ENCODE measurements at regions not wholly inside any gene's neighbourhood (a gene's known extent, or its start where the extent isn't known, plus 50 kb on each side); places are given as distances from the start of the nearest gene placed in this dataset.
"Not testable (repeated sequence)": the region's sequence is repeated elsewhere in the genome, so short reads cannot be mapped to it uniquely, and the experiment has no call there.

DNA sequence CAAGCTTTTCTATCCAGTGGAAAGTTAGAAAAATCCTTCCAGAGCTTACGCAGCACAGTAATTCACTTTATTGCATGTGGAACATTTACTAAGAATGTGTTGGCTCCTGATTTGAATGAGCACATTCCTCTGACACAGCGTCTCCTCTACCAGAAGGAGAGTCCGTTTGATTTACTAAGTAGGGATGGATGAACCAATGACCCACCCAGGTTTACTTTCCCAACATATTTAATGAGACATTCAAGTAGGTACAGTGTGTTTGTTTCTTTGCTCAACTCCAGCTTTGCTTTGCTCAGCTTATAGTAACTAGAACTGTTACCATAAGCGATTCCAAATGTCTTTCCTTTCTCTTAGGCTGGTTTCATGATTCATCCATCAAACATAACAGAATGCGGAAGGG is 161.7 kb downstream of the SMARCA1 start:
- no peak for DNase-seq

DNA sequence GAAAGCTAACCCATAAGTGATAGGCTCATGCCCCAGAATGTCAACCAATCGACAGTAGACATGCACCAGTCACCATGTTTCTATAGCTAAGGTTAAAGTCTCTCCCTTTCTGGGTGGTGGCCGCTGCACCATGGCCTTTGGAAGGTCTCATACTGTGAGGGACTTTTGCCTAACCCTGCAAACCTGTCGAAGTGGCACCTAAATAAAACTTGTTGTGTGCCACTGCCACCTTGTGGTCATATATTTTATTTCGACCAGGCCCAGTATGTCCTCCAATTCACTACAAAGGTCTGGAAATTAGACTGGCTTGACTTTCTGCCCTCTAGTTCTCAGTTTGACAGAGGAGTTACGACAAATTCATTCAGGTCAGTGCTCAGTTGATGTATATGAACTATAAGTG is 163.1 kb downstream of the SMARCA1 start:
- DNase-seq = no peak

DNA sequence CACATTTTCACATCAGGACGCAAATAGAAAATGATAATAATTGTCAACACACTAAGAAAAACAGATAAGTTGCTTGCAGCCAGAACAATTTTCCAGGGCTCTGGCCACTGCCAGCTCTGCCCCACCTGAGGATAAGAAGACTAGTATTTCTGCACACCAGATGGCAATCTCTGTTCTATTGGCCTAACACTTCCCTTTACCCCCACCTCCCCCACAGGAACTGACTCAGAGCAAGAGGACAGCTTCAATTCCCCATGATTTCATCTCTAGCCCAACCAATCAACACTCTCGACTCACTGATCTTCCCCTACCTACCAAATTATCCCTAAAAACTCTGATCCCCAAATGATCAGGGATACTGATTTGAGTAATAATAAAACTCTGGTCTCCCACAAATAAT is 164.0 kb downstream of the SMARCA1 start:
- no peak for DNase-seq

- not testable (repeated sequence) for DNase-seq
These were observed 165.9 kb downstream of the SMARCA1 start for GRCh38 chrX:129357428-129357827.

- DNase-seq = no peak
These were observed 176.0 kb downstream of the SMARCA1 start for GRCh38 chrX:129347291-129347690.

GRCh38 chrX:129346574-129346973 is 176.7 kb downstream of the SMARCA1 start:
- DNase-seq = no peak

DNA sequence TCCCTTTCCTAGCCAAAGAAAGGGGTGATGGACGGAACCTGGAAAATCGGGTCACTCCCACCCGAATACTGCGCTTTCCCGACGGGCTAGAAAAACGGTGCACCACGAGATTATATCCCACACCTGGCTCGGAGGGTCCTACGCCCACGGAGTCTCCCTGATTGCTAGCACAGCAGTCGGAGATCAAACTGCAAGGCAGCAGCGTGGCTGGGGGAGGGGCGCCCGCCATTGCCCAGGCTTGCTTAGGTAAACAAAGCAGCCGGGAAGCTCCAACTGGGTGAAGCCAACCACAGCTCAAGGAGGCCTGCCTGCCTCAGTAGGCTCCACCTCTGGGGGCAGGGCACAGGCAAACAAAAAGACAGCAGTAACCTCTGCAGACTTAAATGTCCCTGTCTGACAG is 186.0 kb downstream of the SMARCA1 start:
- DNase-seq = not testable (repeated sequence)

DNA sequence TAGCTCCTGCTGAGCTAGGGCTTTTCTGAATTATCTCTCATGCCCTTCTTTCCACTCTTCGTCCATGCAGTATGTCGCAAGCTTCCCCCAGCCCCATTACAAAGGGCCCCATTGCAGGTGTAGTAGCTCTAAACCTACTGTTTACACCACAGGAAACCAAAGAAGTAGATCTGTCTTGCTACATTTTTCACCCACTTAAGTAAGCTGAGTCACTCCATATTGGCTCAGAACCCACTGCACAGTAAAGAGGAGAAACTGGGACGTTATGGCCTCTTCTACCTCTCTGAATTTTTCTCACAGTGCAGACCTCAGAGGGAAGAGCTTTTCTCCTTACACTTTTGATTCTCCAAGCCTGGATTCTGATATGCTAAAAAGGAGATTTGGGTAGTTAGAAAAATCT is 200.2 kb downstream of the SMARCA1 start:
- no peak for DNase-seq

DNA sequence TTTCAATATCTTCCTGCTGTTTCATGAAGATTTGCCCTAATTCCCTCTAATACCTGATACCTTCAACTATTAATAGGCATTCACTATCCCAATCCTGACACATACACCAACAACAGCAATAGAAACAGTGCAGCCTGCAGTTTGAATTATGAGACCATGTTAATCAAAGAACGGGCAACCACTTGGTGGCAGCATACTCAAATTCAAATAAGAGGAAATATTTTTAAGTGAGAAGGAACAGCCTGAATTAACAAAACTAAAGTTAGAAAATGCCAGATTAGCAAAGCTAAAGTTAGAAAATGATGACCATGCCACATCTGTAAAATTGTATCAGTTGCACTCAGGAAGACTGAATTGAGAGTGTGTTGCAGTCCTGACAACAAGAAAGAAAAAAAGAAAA is 204.9 kb downstream of the SMARCA1 start:
- DNase-seq = no peak

DNA sequence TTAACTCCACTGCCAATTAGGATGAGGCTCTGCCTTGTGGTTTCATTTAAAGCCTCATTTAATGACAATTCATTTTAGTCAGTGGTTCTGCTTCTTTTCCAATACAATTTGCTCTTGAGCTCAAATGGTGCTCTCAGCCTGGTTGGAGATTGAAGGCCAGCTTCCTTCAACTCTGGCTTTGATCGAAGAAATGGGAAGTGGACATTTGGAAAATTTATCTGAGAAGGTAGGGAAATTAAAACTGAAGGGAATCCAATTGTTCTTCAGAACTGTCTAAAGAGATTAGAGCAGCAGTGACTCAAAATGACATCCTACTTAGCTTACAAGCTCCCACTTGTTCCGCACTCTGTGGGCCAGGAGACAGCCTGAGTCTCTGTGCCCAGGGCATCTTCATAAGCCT is 206.8 kb downstream of the SMARCA1 start:
- no peak for DNase-seq

GRCh38 chrX:129310000-129310399 is 213.3 kb downstream of the SMARCA1 start:
- no peak for DNase-seq

GRCh38 chrX:129262912-129263311 is 260.4 kb downstream of the SMARCA1 start:
- DNase-seq = no peak

GRCh38 chrX:129255516-129255915 is 267.8 kb downstream of the SMARCA1 start:
- DNase-seq = not testable (repeated sequence)

- no peak for DNase-seq
These were observed 273.7 kb downstream of the SMARCA1 start for GRCh38 chrX:129249563-129249962.

DNA sequence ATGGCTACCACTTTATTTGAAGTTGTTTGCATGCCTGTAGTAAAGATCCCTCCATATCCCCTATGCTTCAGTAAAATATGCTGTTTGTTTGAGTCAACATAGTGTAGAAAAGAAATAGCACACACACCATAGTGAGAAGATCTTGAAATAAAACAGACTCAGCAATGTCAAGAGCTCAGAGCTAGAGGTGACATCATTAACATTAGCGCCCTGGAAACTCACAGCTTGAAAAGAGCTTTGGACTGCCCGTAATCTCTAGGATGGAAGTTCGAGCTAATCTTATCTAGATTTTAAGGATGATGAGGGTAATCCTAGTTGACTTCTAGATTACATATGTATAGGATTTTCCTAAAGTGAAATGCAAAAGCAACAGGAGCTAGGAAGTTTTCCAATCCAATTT is 275.6 kb downstream of the SMARCA1 start:
- DNase-seq = no peak

- no peak for DNase-seq
These were observed 283.9 kb downstream of the SMARCA1 start for GRCh38 chrX:129239371-129239770.

DNA sequence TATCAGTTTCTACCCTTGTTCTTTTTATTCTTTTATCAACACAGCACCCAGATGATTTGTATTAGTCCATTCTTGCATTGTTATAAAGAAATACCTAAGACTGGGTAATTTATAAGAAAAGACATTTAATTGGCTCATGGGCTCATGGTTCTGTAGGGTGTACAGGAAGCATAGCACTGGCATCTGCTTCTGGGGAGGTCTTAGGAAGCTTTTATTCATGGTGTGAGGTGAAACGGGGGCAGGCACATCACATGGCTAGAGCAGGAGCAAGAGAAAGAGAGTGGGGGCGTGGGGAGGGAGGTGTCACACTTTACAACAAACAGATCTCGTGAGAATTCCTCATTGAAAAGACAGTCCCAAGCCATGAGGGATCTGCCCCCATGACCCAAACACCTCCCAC is 285.3 kb downstream of the SMARCA1 start:
- DNase-seq = no peak

DNA sequence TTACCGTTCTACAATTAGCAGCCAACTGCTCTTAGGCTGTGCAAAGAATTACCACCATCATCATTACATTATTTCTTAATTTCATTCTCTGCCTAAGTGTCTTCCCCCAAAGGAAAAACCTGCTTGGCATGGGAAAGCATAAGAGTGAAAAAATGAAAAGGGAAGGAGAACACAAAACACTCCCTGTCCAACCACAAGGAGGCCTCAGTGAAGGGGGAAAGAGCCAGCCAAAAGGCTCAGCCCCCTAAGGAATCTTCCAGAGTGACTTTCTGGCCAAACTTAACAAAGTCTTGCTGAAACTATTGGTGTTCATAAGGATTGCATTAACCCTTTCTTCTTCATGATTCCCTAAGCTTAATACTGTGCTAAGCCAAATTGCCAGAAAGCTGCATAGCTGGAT is 287.4 kb downstream of the SMARCA1 start:
- DNase-seq = peak; percentile 36

DNA sequence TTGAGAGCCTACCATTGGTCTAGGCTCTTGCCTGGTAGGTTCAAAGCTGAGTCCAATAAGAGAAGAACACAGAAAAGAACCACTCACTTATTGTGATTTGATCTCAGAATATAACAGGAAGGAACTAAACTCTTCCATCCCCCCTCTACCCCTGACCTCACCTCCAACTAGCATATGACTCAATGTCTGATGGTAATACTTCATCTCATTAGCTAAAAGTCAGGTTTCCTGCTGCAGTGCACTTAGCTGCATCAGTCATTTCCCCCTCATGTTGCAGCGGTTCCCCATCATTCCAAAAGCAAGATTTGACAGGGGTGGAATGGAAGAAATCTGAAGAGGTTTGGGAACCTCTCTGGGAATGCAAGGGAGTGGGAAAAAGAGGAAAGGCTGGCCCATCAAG is 289.5 kb downstream of the SMARCA1 start:
- DNase-seq = no peak

DNA sequence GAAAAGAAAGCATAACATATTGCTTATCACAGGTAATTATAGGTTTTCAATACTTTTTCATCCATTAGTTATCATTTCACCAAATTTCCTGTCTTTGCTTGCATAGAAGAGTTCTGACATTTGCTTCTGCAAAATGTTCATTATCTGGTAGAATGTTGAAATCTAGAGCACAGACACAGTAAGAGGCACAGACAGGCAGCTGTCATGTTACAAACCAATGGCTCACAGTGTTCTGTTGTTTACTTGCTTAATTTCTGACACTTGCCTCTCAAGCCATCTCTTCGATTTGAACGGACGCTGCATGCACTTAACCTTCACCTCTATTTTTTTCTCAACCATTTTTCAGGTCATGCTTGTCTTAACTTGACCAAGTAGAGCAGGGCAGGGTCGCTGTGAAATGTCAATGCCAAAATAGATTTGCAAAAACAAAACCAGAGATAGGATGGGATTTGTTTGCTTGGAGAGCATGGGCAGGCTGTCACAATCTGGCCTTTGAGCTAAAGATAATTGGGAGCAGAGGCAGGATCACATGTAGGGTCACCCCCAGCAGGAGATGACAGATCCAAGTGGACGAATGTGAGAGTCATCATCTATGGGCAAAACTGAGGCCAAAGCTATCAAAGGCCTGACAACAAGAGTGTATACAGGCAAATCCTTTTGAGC is 292.3 kb downstream of the SMARCA1 start:
- no peak for DNase-seq

DNA sequence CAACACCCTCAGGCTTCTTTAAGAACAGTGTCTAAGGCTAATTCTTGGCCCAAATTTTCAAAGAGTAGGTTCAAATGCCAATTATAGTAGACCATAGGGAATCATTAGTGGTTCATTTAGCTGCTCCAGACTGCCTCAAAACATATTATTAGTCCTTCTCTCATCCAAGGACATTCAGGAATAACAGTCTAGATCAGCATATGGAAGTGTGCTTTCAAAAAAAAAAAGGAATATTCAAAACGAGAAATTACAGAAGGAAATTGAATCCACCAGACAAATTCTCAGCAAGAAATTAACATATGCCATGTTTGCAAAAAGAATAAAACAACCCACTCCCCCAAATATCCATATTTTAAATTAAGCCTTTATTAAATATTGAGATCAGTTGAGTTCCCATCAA is 293.1 kb downstream of the SMARCA1 start:
- no peak for DNase-seq

GRCh38 chrX:129227366-129227765 is 295.9 kb downstream of the SMARCA1 start:
- DNase-seq = no peak

- DNase-seq = no peak
These were observed 329.9 kb downstream of the SMARCA1 start for GRCh38 chrX:129193357-129193756.

- DNase-seq = no peak
These were observed 335.1 kb downstream of the SMARCA1 start for GRCh38 chrX:129188231-129188630.

DNA sequence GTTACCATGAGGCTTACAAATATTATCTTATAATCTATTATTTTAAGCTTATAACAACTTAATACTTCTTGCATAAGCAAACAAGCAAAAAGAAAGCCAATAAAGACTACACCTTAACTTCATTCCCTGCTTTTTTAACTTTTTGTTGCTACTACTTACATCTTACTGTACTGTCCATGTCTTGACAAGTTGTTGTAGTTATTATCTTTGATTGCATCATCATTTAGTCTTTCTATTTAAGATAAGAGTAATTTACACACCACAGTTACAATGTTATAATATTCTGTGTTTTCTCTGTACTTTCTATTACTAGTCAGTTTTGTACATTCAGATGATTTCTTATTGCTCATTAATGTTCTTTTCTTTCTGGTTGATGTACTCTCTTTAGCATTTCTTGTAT is 346.6 kb downstream of the SMARCA1 start:
- DNase-seq = no peak

GRCh38 chrX:129161108-129161507 is 362.2 kb downstream of the SMARCA1 start:
- DNase-seq = no peak

Data from NCI-H524 treated with DMSO at 0.1 percent for 48 hours (cell line).